ENCODE measurements at regions not wholly inside any gene's neighbourhood (a gene's known extent, or its start where the extent isn't known, plus 50 kb on each side); places are given as distances from the start of the nearest gene placed in this dataset.

- intact Hi-C loops (cut with DNase I; ENCODE audit: low total_unique reads): no loop called here
- no peaks in the 10 kb centered on the region for H3K9me3 ChIP-seq
These were observed 73.6 kb downstream of the FBXO5 start for GRCh38 chr6:152909241-152909640.

GRCh38 chr6:152916035-152916434 is 66.8 kb downstream of the FBXO5 start:
- no peak for TF ChIP-seq CTCF (IDR thresholded peaks at IDR 0.05)
- intact Hi-C loops (cut with DNase I; ENCODE audit: low total_unique reads): no loop called here

More at GRCh38 chr6:152909241-152909640, 73.6 kb downstream of the FBXO5 start:
- no peak overlapping the region for H3K4me3 ChIP-seq
- no peaks in the 10 kb centered on the region for H3K4me1 ChIP-seq
- DNase-seq: no peak
- no peaks in the 10 kb centered on the region for H3K27me3 ChIP-seq
- no peak overlapping the region for H3K27ac ChIP-seq
- no peaks in the 10 kb centered on the region for H3K36me3 ChIP-seq
- no peak for TF ChIP-seq CTCF (IDR thresholded peaks at IDR 0.05)

GRCh38 chr6:152918991-152919390 is 63.9 kb downstream of the FBXO5 start:
- intact Hi-C loops (cut with DNase I; ENCODE audit: low total_unique reads): no loop called here
- no peak overlapping the region for H3K27ac ChIP-seq

More at GRCh38 chr6:152916035-152916434, 66.8 kb downstream of the FBXO5 start:
- Histone ChIP-seq H3K9me3 (no peaks in the 10 kb centered on the region), H3K4me3 (no peak overlapping the region), H3K27ac (no peak overlapping the region), H3K36me3 (no peaks in the 10 kb centered on the region), H3K27me3 (peaks cover 0 to 5% of the 10 kb centered on the region in 2 donors), H3K4me1 (no peaks in the 10 kb centered on the region)
- DNase-seq: no peak

GRCh38 chr6:152920016-152920415 is 62.8 kb downstream of the FBXO5 start:
- no peak overlapping the region for H3K27ac ChIP-seq
- no peaks in the 10 kb centered on the region for H3K36me3 ChIP-seq
- no peaks in the 10 kb centered on the region for H3K4me1 ChIP-seq
- no peaks in the 10 kb centered on the region for H3K27me3 ChIP-seq
- no peaks in the 10 kb centered on the region for H3K9me3 ChIP-seq
- TF ChIP-seq CTCF (IDR thresholded peaks at IDR 0.05): no peak
- no peak for DNase-seq
- no peak overlapping the region for H3K4me3 ChIP-seq
- intact Hi-C loops (cut with DNase I; ENCODE audit: low total_unique reads): no loop called here

More at GRCh38 chr6:152918991-152919390, 63.9 kb downstream of the FBXO5 start:
- H3K27me3 ChIP-seq: peaks cover 0 to 5% of the 10 kb centered on the region in 2 donors
- no peaks in the 10 kb centered on the region for H3K9me3 ChIP-seq
- H3K4me1 ChIP-seq: no peaks in the 10 kb centered on the region
- DNase-seq: no peak
- no peaks in the 10 kb centered on the region for H3K36me3 ChIP-seq
- no peak overlapping the region for H3K4me3 ChIP-seq
- TF ChIP-seq CTCF (IDR thresholded peaks at IDR 0.05): no peak
